HEK293 (cell line): ENCODE measurements at regions not wholly inside any gene's neighbourhood (a gene's known extent, or its start where the extent isn't known, plus 50 kb on each side); places are given as distances from the start of the nearest gene placed in this dataset.

Source experiments
- GLI4 ChIP-seq: fragments of 450-650 bp; formaldehyde crosslinking; IDR thresholded peaks from 2 replicates; pipeline ENCODE4 v1.5.1; 2016; ENCODE audit warnings: missing biosample characterization, missing genetic modification characterization
- KLF8 ChIP-seq: fragments of 450-650 bp; formaldehyde crosslinking; IDR thresholded peaks from 2 replicates; pipeline ENCODE4 v1.5.1; 2016; ENCODE audit warnings: missing biosample characterization, missing genetic modification characterization
- TCF7L2 ChIP-seq: IDR thresholded peaks from 2 replicates; pipeline ENCODE4 v1.6.1; 2011; ENCODE audit warnings: low read depth, mild to moderate bottlenecking, inconsistent platforms, low read length, moderate library complexity, borderline replicate concordance
- ZBTB1 ChIP-seq: fragments of 450-650 bp; formaldehyde crosslinking; IDR thresholded peaks from 2 replicates; pipeline ENCODE4 v1.5.1; 2016; ENCODE audit warnings: missing biosample characterization, missing genetic modification characterization
- ZBTB7A ChIP-seq: fragments of 450-650 bp; formaldehyde crosslinking; IDR thresholded peaks from 2 replicates; pipeline ENCODE4 v1.5.1; 2016; ENCODE audit warnings: low read depth, missing biosample characterization, missing genetic modification characterization
- ZNF121 ChIP-seq: fragments of 450-650 bp; formaldehyde crosslinking; IDR thresholded peaks from 2 replicates; pipeline ENCODE4 v1.5.1; 2016; ENCODE audit warnings: missing biosample characterization, missing genetic modification characterization
- ZNF133 ChIP-seq: fragments of 450-650 bp; formaldehyde crosslinking; IDR thresholded peaks from 2 replicates; pipeline ENCODE4 v1.5.1; 2016; ENCODE audit warnings: missing biosample characterization, missing genetic modification characterization
- ZNF202 ChIP-seq: fragments of 450-650 bp; formaldehyde crosslinking; IDR thresholded peaks from 2 replicates; pipeline ENCODE4 v1.5.1; 2016; ENCODE audit warnings: missing biosample characterization, missing genetic modification characterization, borderline replicate concordance
- ZNF555 ChIP-seq: fragments of 450-650 bp; formaldehyde crosslinking; conservative IDR thresholded peaks from 2 replicates; pipeline ENCODE4 v1.5.1; 2017; ENCODE audit warnings: missing biosample characterization, mild to moderate bottlenecking, missing genetic modification characterization, inconsistent platforms
- ZNF558 ChIP-seq: fragments of 450-650 bp; formaldehyde crosslinking; IDR thresholded peaks from 2 replicates; pipeline ENCODE4 v1.5.1; 2016; ENCODE audit warnings: missing biosample characterization, missing genetic modification characterization
- ZNF677 ChIP-seq: fragments of 450-650 bp; IDR thresholded peaks from 2 replicates; pipeline ENCODE4 v1.5.0; 2018; ENCODE audit warnings: missing biosample characterization, mild to moderate bottlenecking, missing genetic modification characterization, moderate library complexity
- TF ChIP-seq, protein P1 (sequence below): fragments of 450-650 bp; formaldehyde crosslinking; IDR thresholded peaks from 2 replicates; pipeline ENCODE4 v1.5.1; 2016; ENCODE audit warnings: missing biosample characterization, missing genetic modification characterization
- TF ChIP-seq, protein P2 (sequence below): fragments of 450-650 bp; formaldehyde crosslinking; IDR thresholded peaks from 2 replicates; pipeline ENCODE4 v1.5.1; 2016; ENCODE audit warnings: missing biosample characterization, missing genetic modification characterization

DNA sequence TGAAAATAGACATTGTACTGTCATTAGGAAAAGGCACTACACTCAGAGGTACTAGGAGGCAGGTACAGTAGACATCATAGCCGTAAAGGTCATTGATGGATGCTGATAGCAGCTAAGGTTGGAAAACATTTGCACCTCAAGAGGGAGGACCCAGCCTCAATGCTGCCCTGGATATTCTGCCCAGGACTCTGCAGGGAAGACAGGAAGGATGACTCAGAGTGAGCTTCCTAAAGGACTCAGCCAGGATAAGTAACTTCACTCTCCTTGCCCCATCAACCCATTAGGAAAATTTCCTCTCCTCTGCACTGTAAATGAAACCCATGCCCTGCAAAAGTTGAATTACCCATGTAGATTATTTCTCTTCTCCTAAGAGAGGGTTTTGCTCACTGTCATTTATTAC, 617.9 kb upstream of the MKI67 start:
- no peak for TF ChIP-seq KLF8 (tag by site-specific recombination)
- TF ChIP-seq, protein P1, sequence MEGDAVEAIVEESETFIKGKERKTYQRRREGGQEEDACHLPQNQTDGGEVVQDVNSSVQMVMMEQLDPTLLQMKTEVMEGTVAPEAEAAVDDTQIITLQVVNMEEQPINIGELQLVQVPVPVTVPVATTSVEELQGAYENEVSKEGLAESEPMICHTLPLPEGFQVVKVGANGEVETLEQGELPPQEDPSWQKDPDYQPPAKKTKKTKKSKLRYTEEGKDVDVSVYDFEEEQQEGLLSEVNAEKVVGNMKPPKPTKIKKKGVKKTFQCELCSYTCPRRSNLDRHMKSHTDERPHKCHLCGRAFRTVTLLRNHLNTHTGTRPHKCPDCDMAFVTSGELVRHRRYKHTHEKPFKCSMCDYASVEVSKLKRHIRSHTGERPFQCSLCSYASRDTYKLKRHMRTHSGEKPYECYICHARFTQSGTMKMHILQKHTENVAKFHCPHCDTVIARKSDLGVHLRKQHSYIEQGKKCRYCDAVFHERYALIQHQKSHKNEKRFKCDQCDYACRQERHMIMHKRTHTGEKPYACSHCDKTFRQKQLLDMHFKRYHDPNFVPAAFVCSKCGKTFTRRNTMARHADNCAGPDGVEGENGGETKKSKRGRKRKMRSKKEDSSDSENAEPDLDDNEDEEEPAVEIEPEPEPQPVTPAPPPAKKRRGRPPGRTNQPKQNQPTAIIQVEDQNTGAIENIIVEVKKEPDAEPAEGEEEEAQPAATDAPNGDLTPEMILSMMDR (tag by site-specific recombination) = no peak
- no peak for TF ChIP-seq ZNF133
- no peak for TF ChIP-seq ZBTB7A (tag by site-specific recombination)
- TF ChIP-seq, protein P2, sequence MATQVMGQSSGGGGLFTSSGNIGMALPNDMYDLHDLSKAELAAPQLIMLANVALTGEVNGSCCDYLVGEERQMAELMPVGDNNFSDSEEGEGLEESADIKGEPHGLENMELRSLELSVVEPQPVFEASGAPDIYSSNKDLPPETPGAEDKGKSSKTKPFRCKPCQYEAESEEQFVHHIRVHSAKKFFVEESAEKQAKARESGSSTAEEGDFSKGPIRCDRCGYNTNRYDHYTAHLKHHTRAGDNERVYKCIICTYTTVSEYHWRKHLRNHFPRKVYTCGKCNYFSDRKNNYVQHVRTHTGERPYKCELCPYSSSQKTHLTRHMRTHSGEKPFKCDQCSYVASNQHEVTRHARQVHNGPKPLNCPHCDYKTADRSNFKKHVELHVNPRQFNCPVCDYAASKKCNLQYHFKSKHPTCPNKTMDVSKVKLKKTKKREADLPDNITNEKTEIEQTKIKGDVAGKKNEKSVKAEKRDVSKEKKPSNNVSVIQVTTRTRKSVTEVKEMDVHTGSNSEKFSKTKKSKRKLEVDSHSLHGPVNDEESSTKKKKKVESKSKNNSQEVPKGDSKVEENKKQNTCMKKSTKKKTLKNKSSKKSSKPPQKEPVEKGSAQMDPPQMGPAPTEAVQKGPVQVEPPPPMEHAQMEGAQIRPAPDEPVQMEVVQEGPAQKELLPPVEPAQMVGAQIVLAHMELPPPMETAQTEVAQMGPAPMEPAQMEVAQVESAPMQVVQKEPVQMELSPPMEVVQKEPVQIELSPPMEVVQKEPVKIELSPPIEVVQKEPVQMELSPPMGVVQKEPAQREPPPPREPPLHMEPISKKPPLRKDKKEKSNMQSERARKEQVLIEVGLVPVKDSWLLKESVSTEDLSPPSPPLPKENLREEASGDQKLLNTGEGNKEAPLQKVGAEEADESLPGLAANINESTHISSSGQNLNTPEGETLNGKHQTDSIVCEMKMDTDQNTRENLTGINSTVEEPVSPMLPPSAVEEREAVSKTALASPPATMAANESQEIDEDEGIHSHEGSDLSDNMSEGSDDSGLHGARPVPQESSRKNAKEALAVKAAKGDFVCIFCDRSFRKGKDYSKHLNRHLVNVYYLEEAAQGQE (tag by site-specific recombination) = no peak
- TF ChIP-seq TCF7L2 = no peak
- TF ChIP-seq ZBTB1 (tag by site-specific recombination) = no peak
- TF ChIP-seq ZNF121 (tag by site-specific recombination) = no peak
- no peak for TF ChIP-seq ZNF555 (tag by site-specific recombination)
- no peak for TF ChIP-seq ZNF202 (tag by site-specific recombination)
- no peak for TF ChIP-seq GLI4 (tag by site-specific recombination)
- TF ChIP-seq ZNF677 (tag by site-specific recombination) = no peak
- no peak for TF ChIP-seq ZNF558
